Prostate gland (tissue), 2 donors: ENCODE measurements at regions not wholly inside any gene's neighbourhood (a gene's known extent, or its start where the extent isn't known, plus 50 kb on each side); places are given as distances from the start of the nearest gene placed in this dataset.

Experiments used
- DNase-seq: peaks from one replicate; pipeline ENCODE4 v3.0.0-alpha.2; 2019; ENCODE audit warnings: low spot score
- H3K27ac ChIP-seq, 2 donors: fragments of 200-600 bp; sonication (generic); 2 replicates each; pipeline ENCODE4 v1.5.1; 2017 to 2019
- H3K27me3 ChIP-seq: fragments of 200-600 bp; sonication (generic); replicated peaks from 2 replicates; pipeline ENCODE4 v1.5.1; 2019; ENCODE audit not compliant: insufficient read depth
- H3K36me3 ChIP-seq, 2 donors: fragments of 200-600 bp; sonication (generic); 1 replicate in 1 of 2; 2 replicates in 1 of 2; pipeline versions ENCODE4 v1.5.1 to v1.8.1; 2017 to 2019
- H3K4me1 ChIP-seq: fragments of 200-600 bp; sonication (generic); replicated peaks from 2 replicates; pipeline ENCODE4 v1.5.1; 2019
- H3K4me3 ChIP-seq, 2 donors: fragments of 200-600 bp; sonication (generic); 2 replicates each; pipeline ENCODE4 v1.5.1; 2017 to 2019
- H3K9me3 ChIP-seq: fragments of 200-600 bp; sonication (generic); 2 replicates; pipeline ENCODE4 v1.5.1; 2017
- POLR2A ChIP-seq: fragments of 450-650 bp; IDR thresholded peaks from one replicate; pipeline ENCODE4 v1.6.1; 2016; ENCODE audit warnings: antibody characterized with exemption, mild to moderate bottlenecking
- POLR2AphosphoS5 ChIP-seq: sonication (generic); formaldehyde crosslinking; IDR thresholded peaks from one replicate; pipeline ENCODE4 v1.6.1; 2017; ENCODE audit warnings: antibody characterized with exemption
- WGBS: methylation state at CpG from one replicate; pipeline ENCODE4 v1.1.5; 2018; 5-methylcytosine and 5-hydroxymethylcytosine counted together
- intact Hi-C: fragments of 100-400 bp; cut with DNase I; formaldehyde crosslinking; loops from one replicate; pipeline ENCODE4 v1.14.2; 2022
- TF ChIP-seq, protein P1 (sequence below), 4 experiments: fragments of 200-600 bp in 2 of 4; fragments of 450-650 bp in 2 of 4; sonication (generic) in 2 of 4; IDR thresholded peaks; 1 replicate in 3 of 4; 2 replicates in 1 of 4; pipeline ENCODE4 v1.5.1; 2016 to 2019; ENCODE audit warnings: antibody characterized with exemption in 4 of 4, mild to moderate bottlenecking in 2 of 4, moderate library complexity in 2 of 4

- Histone ChIP-seq H3K27ac (no peak overlapping the region), H3K9me3 (no peaks in the 10 kb centered on the region), H3K36me3 (no peaks in the 10 kb centered on the region), H3K27me3 (no peaks in the 10 kb centered on the region), H3K4me1 (no peaks in the 10 kb centered on the region), H3K4me3 (no peak overlapping the region)
- intact Hi-C loops: no loop called here
- 88% methylated on average over 2 of the region's 2 CpGs for WGBS
- TF ChIP-seq POLR2A (no peak), POLR2AphosphoS5 (no peak)
- TF ChIP-seq, protein P1, sequence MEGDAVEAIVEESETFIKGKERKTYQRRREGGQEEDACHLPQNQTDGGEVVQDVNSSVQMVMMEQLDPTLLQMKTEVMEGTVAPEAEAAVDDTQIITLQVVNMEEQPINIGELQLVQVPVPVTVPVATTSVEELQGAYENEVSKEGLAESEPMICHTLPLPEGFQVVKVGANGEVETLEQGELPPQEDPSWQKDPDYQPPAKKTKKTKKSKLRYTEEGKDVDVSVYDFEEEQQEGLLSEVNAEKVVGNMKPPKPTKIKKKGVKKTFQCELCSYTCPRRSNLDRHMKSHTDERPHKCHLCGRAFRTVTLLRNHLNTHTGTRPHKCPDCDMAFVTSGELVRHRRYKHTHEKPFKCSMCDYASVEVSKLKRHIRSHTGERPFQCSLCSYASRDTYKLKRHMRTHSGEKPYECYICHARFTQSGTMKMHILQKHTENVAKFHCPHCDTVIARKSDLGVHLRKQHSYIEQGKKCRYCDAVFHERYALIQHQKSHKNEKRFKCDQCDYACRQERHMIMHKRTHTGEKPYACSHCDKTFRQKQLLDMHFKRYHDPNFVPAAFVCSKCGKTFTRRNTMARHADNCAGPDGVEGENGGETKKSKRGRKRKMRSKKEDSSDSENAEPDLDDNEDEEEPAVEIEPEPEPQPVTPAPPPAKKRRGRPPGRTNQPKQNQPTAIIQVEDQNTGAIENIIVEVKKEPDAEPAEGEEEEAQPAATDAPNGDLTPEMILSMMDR (IDR thresholded peaks at IDR 0.05): no peak
- no peak for DNase-seq
Measured at GRCh38 chr18:62659698-62660097, 55.6 kb upstream of the PHLPP1 start.

DNA sequence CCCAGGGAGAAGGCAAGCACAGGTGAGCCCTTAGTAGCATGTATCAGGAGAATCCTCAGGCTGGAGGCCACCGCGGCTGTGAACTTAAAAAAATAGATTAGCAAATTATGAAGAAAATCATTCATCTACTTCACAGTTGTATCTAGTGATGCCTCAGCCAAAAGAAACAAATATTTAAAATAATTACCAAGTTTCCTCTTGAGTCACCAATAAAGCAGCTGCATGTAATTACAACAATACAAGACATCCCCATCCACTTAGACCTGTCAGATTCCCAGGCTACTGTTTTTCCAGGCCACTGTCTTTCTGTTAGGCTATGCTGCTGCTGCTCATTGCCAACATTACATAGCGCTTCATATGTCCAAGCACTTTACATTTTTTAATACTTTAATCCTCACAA, 54.6 kb upstream of the PHLPP1 start:
- Histone ChIP-seq H3K27me3 (no peaks in the 10 kb centered on the region), H3K9me3 (no peaks in the 10 kb centered on the region), H3K27ac (no peak overlapping the region), H3K4me3 (no peak overlapping the region), H3K4me1 (no peaks in the 10 kb centered on the region), H3K36me3 (no peaks in the 10 kb centered on the region)
- 94% methylated on average over 3 of the region's 3 CpGs for WGBS
- no peak for DNase-seq
- intact Hi-C loops: no loop called here
- TF ChIP-seq, protein P1 (IDR thresholded peaks at IDR 0.05): no peak
- TF ChIP-seq POLR2AphosphoS5 (no peak), POLR2A (no peak)

DNA sequence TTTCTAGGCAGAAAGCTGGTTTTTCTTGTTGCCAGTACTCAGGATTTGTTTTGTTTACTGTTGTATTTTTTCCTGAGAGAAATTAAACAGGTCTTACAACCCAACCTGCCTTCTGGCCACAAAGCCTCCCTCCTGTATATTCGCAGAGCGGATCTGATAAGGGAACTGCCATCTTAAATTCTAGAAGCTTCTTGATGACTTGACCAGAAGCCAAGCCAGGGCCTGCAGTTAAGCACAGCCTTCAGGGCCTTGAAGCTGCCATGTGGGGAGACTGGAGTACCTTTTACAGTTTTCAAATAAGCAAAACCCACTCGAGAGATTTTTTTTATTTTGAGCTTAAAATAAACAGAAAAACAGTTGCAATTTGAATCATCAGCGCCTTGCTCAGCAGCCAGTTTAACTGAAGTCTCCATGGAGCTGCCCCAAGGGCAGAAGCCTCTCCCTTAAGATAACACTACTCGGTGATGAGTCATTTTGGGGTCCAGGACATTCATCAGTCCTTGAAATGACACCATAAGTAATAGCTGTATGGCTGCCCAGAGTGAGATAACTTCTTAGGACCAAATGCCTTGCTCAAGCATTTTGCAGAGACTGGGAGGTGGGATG, 51.5 kb upstream of the PHLPP1 start:
- Histone ChIP-seq H3K4me3 (no peak overlapping the region), H3K9me3 (no peaks in the 10 kb centered on the region), H3K27ac (no peak overlapping the region), H3K36me3 (no peaks in the 10 kb centered on the region), H3K27me3 (no peaks in the 10 kb centered on the region), H3K4me1 (no peaks in the 10 kb centered on the region)
- TF ChIP-seq POLR2A (no peak), POLR2AphosphoS5 (no peak)
- TF ChIP-seq, protein P1 (IDR thresholded peaks at IDR 0.05): no peak
- DNase-seq: no peak
- WGBS: 74% methylated on average over 5 of the region's 5 CpGs
- intact Hi-C loops: no loop called here

- no peak for DNase-seq
- 84% methylated on average over 6 of the region's 6 CpGs for WGBS
- Histone ChIP-seq H3K27ac (no peak overlapping the region), H3K27me3 (no peaks in the 10 kb centered on the region), H3K4me3 (no peak overlapping the region), H3K36me3 (no peaks in the 10 kb centered on the region), H3K4me1 (no peaks in the 10 kb centered on the region), H3K9me3 (no peaks in the 10 kb centered on the region)
- intact Hi-C loops: no loop called here
- TF ChIP-seq POLR2AphosphoS5 (no peak), POLR2A (no peak)
- TF ChIP-seq, protein P1 (IDR thresholded peaks at IDR 0.05): no peak
Measured at GRCh38 chr18:62664414-62664813, 50.9 kb upstream of the PHLPP1 start.

GRCh38 chr18:62665188-62665587, 50.2 kb upstream of the PHLPP1 start:
- 91% methylated on average over 4 of the region's 4 CpGs for WGBS
- Histone ChIP-seq H3K36me3 (no peaks in the 10 kb centered on the region), H3K9me3 (no peaks in the 10 kb centered on the region), H3K27ac (no peak overlapping the region), H3K4me3 (no peak overlapping the region), H3K27me3 (no peaks in the 10 kb centered on the region), H3K4me1 (no peaks in the 10 kb centered on the region)
- no peak for DNase-seq
- intact Hi-C loops: no loop called here
- TF ChIP-seq POLR2AphosphoS5 (no peak), POLR2A (no peak)
- TF ChIP-seq, protein P1 (IDR thresholded peaks at IDR 0.05): no peak
